ENCODE measurements at regions not wholly inside any gene's neighbourhood (a gene's known extent, or its start where the extent isn't known, plus 50 kb on each side); places are given as distances from the start of the nearest gene placed in this dataset.

DNA sequence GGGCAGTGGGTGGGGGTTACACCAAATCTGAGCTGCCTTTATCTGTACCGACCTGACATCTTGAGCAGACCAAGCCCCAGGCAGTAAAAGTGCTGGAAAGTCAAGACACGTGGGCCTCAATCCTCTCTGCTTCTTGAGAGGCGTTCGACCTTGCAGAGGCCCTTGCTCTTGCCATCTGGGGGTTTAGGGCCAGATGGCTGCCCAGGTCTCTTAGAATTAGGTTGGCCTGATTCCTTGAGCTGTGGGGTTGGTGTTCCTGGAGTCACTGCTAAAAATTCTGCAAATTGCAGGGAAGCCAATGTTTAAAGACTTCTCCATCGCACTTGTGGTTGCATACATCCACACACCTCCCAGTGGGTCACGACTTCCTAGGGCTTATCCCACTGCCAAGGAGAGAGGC lies 238.2 kb upstream of the ASIC2 start:
- peaks cover 0 to 14% (median 0%) of the 10 kb centered on the region in 4 donors for H3K27me3 ChIP-seq
- peaks cover 0 to 11% (median 6%) of the 10 kb centered on the region in 3 donors for H3K9me3 ChIP-seq
- H3K4me3 ChIP-seq = no peak overlapping the region
- 53 to 68% methylated on average over 3 to 5 of the region's 6 CpGs for WGBS, 2 donors
- no peak overlapping the region for H3K27ac ChIP-seq
- H3K36me3 ChIP-seq = no peaks in the 10 kb centered on the region
- TF ChIP-seq POLR2A (IDR thresholded peaks at IDR 0.05) = no peak
- TF ChIP-seq, protein P1, sequence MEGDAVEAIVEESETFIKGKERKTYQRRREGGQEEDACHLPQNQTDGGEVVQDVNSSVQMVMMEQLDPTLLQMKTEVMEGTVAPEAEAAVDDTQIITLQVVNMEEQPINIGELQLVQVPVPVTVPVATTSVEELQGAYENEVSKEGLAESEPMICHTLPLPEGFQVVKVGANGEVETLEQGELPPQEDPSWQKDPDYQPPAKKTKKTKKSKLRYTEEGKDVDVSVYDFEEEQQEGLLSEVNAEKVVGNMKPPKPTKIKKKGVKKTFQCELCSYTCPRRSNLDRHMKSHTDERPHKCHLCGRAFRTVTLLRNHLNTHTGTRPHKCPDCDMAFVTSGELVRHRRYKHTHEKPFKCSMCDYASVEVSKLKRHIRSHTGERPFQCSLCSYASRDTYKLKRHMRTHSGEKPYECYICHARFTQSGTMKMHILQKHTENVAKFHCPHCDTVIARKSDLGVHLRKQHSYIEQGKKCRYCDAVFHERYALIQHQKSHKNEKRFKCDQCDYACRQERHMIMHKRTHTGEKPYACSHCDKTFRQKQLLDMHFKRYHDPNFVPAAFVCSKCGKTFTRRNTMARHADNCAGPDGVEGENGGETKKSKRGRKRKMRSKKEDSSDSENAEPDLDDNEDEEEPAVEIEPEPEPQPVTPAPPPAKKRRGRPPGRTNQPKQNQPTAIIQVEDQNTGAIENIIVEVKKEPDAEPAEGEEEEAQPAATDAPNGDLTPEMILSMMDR (IDR thresholded peaks at IDR 0.05) = no peak
- DNase-seq = no peak
- intact Hi-C loops (cut with DNase I) = no loop called here
- no peaks in the 10 kb centered on the region for H3K4me1 ChIP-seq

DNA sequence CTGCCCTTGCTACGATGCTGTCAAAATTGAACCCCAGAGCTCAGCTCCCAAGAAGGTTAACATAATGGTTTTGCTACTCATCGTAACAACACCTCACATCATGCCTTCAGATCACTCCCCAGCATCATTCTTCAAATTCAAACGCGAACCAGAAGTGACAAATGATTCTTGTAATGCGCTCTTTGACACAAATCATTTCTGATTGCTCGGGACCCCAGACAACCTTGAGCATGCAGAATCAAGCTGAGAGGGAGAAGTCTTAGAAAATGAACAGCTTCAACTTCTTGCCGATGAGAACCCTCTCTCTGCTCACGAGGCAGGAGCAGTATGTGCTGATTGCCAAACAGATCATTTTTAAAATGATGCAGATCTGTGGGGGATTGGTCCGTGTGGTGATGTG lies 241.0 kb upstream of the ASIC2 start:
- WGBS, 2 donors = 77 to 78% methylated on average over 9 of the region's 9 CpGs
- Histone ChIP-seq H3K9me3 (no peaks in the 10 kb centered on the region), H3K36me3 (no peaks in the 10 kb centered on the region), H3K27ac (no peak overlapping the region), H3K4me3 (no peak overlapping the region), H3K4me1 (no peaks in the 10 kb centered on the region), H3K27me3 (peaks cover 0 to 14% (median 0%) of the 10 kb centered on the region in 4 donors)
- DNase-seq = no peak
- intact Hi-C loops (cut with DNase I) = no loop called here
- TF ChIP-seq POLR2A (IDR thresholded peaks at IDR 0.05) = no peak
- TF ChIP-seq, protein P1 (IDR thresholded peaks at IDR 0.05) = no peak

DNA sequence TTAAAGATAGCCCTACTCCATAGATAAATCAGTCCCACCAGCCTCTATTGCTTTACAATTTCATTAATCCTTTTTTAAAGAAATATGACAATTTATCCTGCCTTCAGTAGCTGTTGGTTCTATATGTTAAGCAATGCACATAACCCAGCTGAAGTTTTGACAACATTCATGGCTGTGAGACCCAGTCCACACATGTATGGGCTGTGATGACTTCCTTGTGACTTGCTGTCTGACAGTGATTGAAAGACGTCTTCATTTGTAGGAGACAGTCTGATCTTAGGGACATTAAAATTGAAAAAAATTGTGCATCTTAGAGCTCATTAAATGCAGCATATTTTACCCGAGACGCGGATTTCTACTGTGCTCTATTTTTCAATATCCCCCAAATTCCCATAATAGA lies 252.0 kb upstream of the ASIC2 start:
- H3K27ac ChIP-seq = no peak overlapping the region
- H3K36me3 ChIP-seq = no peaks in the 10 kb centered on the region
- WGBS, 2 donors = 78 to 81% methylated on average over 4 of the region's 4 CpGs
- no peak overlapping the region for H3K4me3 ChIP-seq
- DNase-seq = no peak
- intact Hi-C loops (cut with DNase I) = no loop called here
- H3K27me3 ChIP-seq = peaks cover 0 to 26% (median 0%) of the 10 kb centered on the region in 4 donors
- H3K4me1 ChIP-seq = no peaks in the 10 kb centered on the region
- H3K9me3 ChIP-seq = no peaks in the 10 kb centered on the region
- TF ChIP-seq POLR2A (IDR thresholded peaks at IDR 0.05) = no peak
- TF ChIP-seq, protein P1 (IDR thresholded peaks at IDR 0.05) = no peak

DNA sequence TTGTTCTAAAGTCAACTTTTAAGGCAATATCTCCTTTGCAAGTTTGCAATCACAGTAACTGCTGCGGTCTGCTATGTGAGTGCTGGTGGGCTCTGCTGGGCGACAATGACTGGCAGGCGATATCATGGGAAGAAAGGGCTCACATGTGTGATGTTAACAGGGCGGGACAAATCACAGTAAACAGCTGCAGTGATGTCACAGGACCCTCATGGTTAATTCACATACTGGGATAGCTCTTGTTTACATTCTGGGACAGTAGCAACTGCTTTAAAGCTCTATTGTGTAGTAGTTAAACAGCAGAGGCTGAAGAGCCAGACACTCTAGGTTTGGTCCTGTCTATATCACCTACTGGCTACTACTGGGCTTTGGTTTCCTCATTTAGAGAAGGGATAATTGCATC lies 257.2 kb upstream of the ASIC2 start:
- intact Hi-C loops (cut with DNase I) = no loop called here
- WGBS, 2 donors = 46 to 77% methylated on average over 1 to 4 of the region's 4 CpGs
- Histone ChIP-seq H3K36me3 (no peaks in the 10 kb centered on the region), H3K27me3 (peaks cover 0 to 22% (median 0%) of the 10 kb centered on the region in 4 donors), H3K4me3 (no peak overlapping the region), H3K4me1 (no peaks in the 10 kb centered on the region), H3K27ac (no peak overlapping the region), H3K9me3 (no peaks in the 10 kb centered on the region)
- TF ChIP-seq POLR2A (IDR thresholded peaks at IDR 0.05) = no peak
- TF ChIP-seq, protein P1 (IDR thresholded peaks at IDR 0.05) = no peak
- no peak for DNase-seq

DNA sequence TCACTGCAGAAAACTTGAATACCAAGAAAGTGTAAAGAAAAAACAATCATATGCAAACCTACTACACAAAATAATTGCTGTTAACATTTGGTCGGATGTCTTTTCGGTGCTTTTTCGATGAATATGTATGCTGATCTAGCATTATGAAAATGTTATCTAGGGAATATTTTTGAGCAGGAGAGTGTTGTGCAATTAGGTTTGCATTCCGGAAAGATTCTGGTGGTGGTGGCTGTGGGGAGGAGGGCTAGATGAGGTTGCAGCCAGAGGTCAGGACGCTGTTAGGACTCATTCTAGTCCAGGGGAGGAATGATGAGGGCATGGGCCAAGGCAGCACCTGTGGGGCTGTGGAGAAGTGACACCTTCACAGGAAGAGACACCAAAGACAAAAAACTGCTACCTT lies 258.0 kb upstream of the ASIC2 start:
- 77 to 79% methylated on average over 5 of the region's 5 CpGs for WGBS, 2 donors
- H3K4me1 ChIP-seq = no peaks in the 10 kb centered on the region

More for the DNA sequence above, 258.0 kb upstream of the ASIC2 start:
- H3K27ac ChIP-seq = no peak overlapping the region
- no peaks in the 10 kb centered on the region for H3K9me3 ChIP-seq
- intact Hi-C loops (cut with DNase I) = no loop called here
- no peaks in the 10 kb centered on the region for H3K36me3 ChIP-seq
- DNase-seq = no peak
- TF ChIP-seq, protein P1 (IDR thresholded peaks at IDR 0.05) = no peak
- no peak for TF ChIP-seq POLR2A (IDR thresholded peaks at IDR 0.05)
- no peak overlapping the region for H3K4me3 ChIP-seq
- H3K27me3 ChIP-seq = peaks cover 0 to 22% (median 0%) of the 10 kb centered on the region in 4 donors

All from esophagus squamous epithelium (tissue), 5 donors.